Neuronal stem cell (in vitro differentiated cells): ENCODE measurements at regions not wholly inside any gene's neighbourhood (a gene's known extent, or its start where the extent isn't known, plus 50 kb on each side); places are given as distances from the start of the nearest gene placed in this dataset.

Experiments
- DNase-seq: peaks from one replicate; pipeline ENCODE4 v3.0.0-alpha.2; 2013; ENCODE audit warnings: low spot score
- H2AFZ ChIP-seq: one replicate; pipeline ENCODE4 v1.6.1; 2013; ENCODE audit warnings: mild to moderate bottlenecking, low read length, inconsistent platforms
- H2AK5ac ChIP-seq: 2 replicates; pipeline ENCODE4 v1.6.1; 2013; ENCODE audit warnings: low read depth, mild to moderate bottlenecking, inconsistent platforms, low read length, moderate library complexity, mixed read lengths
- H2BK120ac ChIP-seq: 2 replicates; pipeline ENCODE4 v1.6.1; 2013; ENCODE audit warnings: low read depth, mild to moderate bottlenecking, inconsistent platforms, low read length, moderate library complexity, mixed read lengths
- H2BK12ac ChIP-seq: one replicate; pipeline ENCODE4 v1.6.1; 2013; ENCODE audit warnings: low read length, inconsistent platforms
- H2BK15ac ChIP-seq: 2 replicates; pipeline ENCODE4 v1.6.1; 2013; ENCODE audit warnings: mild to moderate bottlenecking, low read length, inconsistent platforms, mixed read lengths
- H2BK5ac ChIP-seq: one replicate; pipeline ENCODE4 v1.6.1; 2013; ENCODE audit warnings: inconsistent platforms, mild to moderate bottlenecking, low read length, moderate library complexity
- H3K14ac ChIP-seq: one replicate; pipeline ENCODE4 v1.6.1; 2013; ENCODE audit warnings: low read length, inconsistent platforms
- H3K18ac ChIP-seq: 2 replicates; pipeline ENCODE4 v1.6.1; 2013; ENCODE audit warnings: low read length, inconsistent platforms
- H3K23ac ChIP-seq: 2 replicates; pipeline ENCODE4 v1.6.1; 2013; ENCODE audit warnings: low read depth, mild to moderate bottlenecking, mixed read lengths, low read length, inconsistent platforms; ENCODE audit not compliant: poor library complexity
- H3K27ac ChIP-seq: replicated peaks from 3 replicates; pipeline ENCODE4 v1.5.1; 2013; ENCODE audit warnings: low read length, inconsistent platforms
- H3K27me3 ChIP-seq, 3 experiments: 2 replicates each; pipeline ENCODE4 v1.6.1; 2013; ENCODE audit warnings: low read length in 3 of 3, mild to moderate bottlenecking in 2 of 3, inconsistent platforms in 1 of 3, low read depth in 1 of 3, mixed read lengths in 1 of 3, moderate library complexity in 1 of 3; ENCODE audit not compliant: control insufficient read depth in 3 of 3, insufficient read depth in 3 of 3
- H3K36me3 ChIP-seq, 2 donors: replicated peaks in 1 of 2; 2 replicates each; pipeline ENCODE4 v1.6.1; 2013; ENCODE audit warnings: low read length in 2 of 2; ENCODE audit not compliant: control insufficient read depth in 2 of 2, insufficient read depth in 2 of 2
- H3K4ac ChIP-seq: 2 replicates; pipeline ENCODE4 v1.6.1; 2013; ENCODE audit warnings: inconsistent platforms, mild to moderate bottlenecking, low read length, moderate library complexity
- H3K4me1 ChIP-seq, 2 donors: 1 replicate in 1 of 2; 2 replicates in 1 of 2; pipeline ENCODE4 v1.6.1; 2013; ENCODE audit warnings: low read length in 2 of 2, low read depth in 1 of 2; ENCODE audit not compliant: control insufficient read depth in 2 of 2, insufficient read depth in 1 of 2
- H3K4me2 ChIP-seq: one replicate; pipeline ENCODE4 v1.6.1; 2013; ENCODE audit warnings: mild to moderate bottlenecking, low read length, inconsistent platforms; ENCODE audit not compliant: insufficient read depth, poor library complexity, severe bottlenecking
- H3K4me3 ChIP-seq, 2 donors: 2 replicates each; pipeline ENCODE4 v1.5.1; 2013; ENCODE audit warnings: low read length in 2 of 2, mild to moderate bottlenecking in 2 of 2, inconsistent platforms in 1 of 2, moderate library complexity in 1 of 2
- H3K79me1 ChIP-seq: one replicate; pipeline ENCODE4 v1.6.1; 2013; ENCODE audit warnings: low read depth, mild to moderate bottlenecking, inconsistent platforms, low read length, moderate library complexity
- H3K9ac ChIP-seq: one replicate; pipeline ENCODE4 v1.6.1; 2013; ENCODE audit warnings: mild to moderate bottlenecking, low read depth, low read length, inconsistent platforms; ENCODE audit not compliant: poor library complexity
- H3K9me3 ChIP-seq, 2 donors: replicated peaks in 1 of 2; 2 replicates each; pipeline versions ENCODE3 to v1.6.1; 2013; ENCODE audit warnings: low read length in 2 of 2, mild to moderate bottlenecking in 2 of 2, inconsistent platforms in 1 of 2, low read depth in 1 of 2, mixed read lengths in 1 of 2, moderate library complexity in 1 of 2; ENCODE audit not compliant: control insufficient read depth in 2 of 2, insufficient read depth in 1 of 2
- H4K8ac ChIP-seq: one replicate; pipeline ENCODE4 v1.6.1; 2013; ENCODE audit warnings: low read depth, mild to moderate bottlenecking, inconsistent platforms, low read length, moderate library complexity
- H4K91ac ChIP-seq: one replicate; pipeline ENCODE4 v1.6.1; 2013; ENCODE audit warnings: low read length, low read depth, mild to moderate bottlenecking, inconsistent platforms; ENCODE audit not compliant: poor library complexity
- WGBS, 2 donors: extraction: QIAGEN DNeasy Blood & Tissue Kit; methylation state at CpG; one replicate each; pipeline ENCODE4 v1.1.7; 2013; ENCODE audit warnings: missing lambda C conversion rate in 2 of 2, mixed read lengths in 1 of 2; ENCODE audit not compliant: insufficient read length in 2 of 2, insufficient replicate concordance in 1 of 2; ENCODE audit errors: extremely low coverage in 2 of 2; 5-methylcytosine and 5-hydroxymethylcytosine counted together

GRCh38 chr4:187335339-187335738 is 611.7 kb upstream of the FAT1 start:
- H3K4me1 ChIP-seq: no peaks in the 10 kb centered on the region
- no peaks in the 10 kb centered on the region for H3K79me1 ChIP-seq
- no peak overlapping the region for H3K9ac ChIP-seq
- H3K4me3 ChIP-seq: no peak overlapping the region
- no peak overlapping the region for H4K91ac ChIP-seq
- H3K23ac ChIP-seq: no peak overlapping the region
- no peaks in the 10 kb centered on the region for H3K9me3 ChIP-seq
- H3K4ac ChIP-seq: no peak overlapping the region
- H2BK12ac ChIP-seq: no peak overlapping the region
- no peak overlapping the region for H2AFZ ChIP-seq
- H3K14ac ChIP-seq: no peak overlapping the region
- no peak overlapping the region for H4K8ac ChIP-seq
- no peak for DNase-seq
- H3K18ac ChIP-seq: no peak overlapping the region
- no peaks in the 10 kb centered on the region for H3K36me3 ChIP-seq
- H3K27me3 ChIP-seq: no peaks in the 10 kb centered on the region
- no peak overlapping the region for H2BK120ac ChIP-seq
- no peak overlapping the region for H2AK5ac ChIP-seq
- no peak overlapping the region for H2BK5ac ChIP-seq
- no peak overlapping the region for H3K4me2 ChIP-seq
- no CpG with 5 or more reads among the region's 13 CpGs for WGBS, 2 donors
- H2BK15ac ChIP-seq: no peak overlapping the region
- H3K27ac ChIP-seq: no peak overlapping the region

- no CpG with 5 or more reads among the region's 3 CpGs for WGBS, 2 donors
- H4K8ac ChIP-seq: no peak overlapping the region
Observed at GRCh38 chr4:187354740-187355139, 631.1 kb upstream of the FAT1 start.

GRCh38 chr4:187357045-187357643 is 633.5 kb upstream of the FAT1 start:
- H2AK5ac ChIP-seq: no peak overlapping the region
- no peak overlapping the region for H4K91ac ChIP-seq
- H2BK120ac ChIP-seq: no peak overlapping the region
- H2BK15ac ChIP-seq: no peak overlapping the region
- H3K36me3 ChIP-seq: no peaks in the 10 kb centered on the region
- no peaks in the 10 kb centered on the region for H3K9me3 ChIP-seq
- H3K9ac ChIP-seq: no peak overlapping the region
- DNase-seq: no peak
- no peak overlapping the region for H4K8ac ChIP-seq
- H3K27me3 ChIP-seq: no peaks in the 10 kb centered on the region
- H3K27ac ChIP-seq: no peak overlapping the region
- H3K79me1 ChIP-seq: no peaks in the 10 kb centered on the region
- H2BK5ac ChIP-seq: no peak overlapping the region
- WGBS, 2 donors: no CpG with 5 or more reads among the region's 1 CpG
- no peak overlapping the region for H3K14ac ChIP-seq
- H3K23ac ChIP-seq: no peak overlapping the region
- H3K18ac ChIP-seq: no peak overlapping the region
- no peak overlapping the region for H2BK12ac ChIP-seq
- no peak overlapping the region for H2AFZ ChIP-seq
- H3K4me3 ChIP-seq: no peak overlapping the region
- no peaks in the 10 kb centered on the region for H3K4me1 ChIP-seq
- H3K4ac ChIP-seq: no peak overlapping the region
- no peak overlapping the region for H3K4me2 ChIP-seq

More at GRCh38 chr4:187354740-187355139, 631.1 kb upstream of the FAT1 start:
- Histone ChIP-seq H2AFZ (no peak overlapping the region), H2AK5ac (no peak overlapping the region), H2BK5ac (no peak overlapping the region), H3K18ac (no peak overlapping the region), H3K4me3 (no peak overlapping the region), H3K4me1 (no peaks in the 10 kb centered on the region), H2BK15ac (no peak overlapping the region), H3K79me1 (no peaks in the 10 kb centered on the region), H3K14ac (no peak overlapping the region), H3K27me3 (no peaks in the 10 kb centered on the region), H3K4me2 (no peak overlapping the region), H2BK120ac (no peak overlapping the region), H3K4ac (no peak overlapping the region), H3K23ac (no peak overlapping the region), H3K27ac (no peak overlapping the region), H3K36me3 (no peaks in the 10 kb centered on the region), H4K91ac (no peak overlapping the region), H3K9me3 (no peaks in the 10 kb centered on the region), H3K9ac (no peak overlapping the region), H2BK12ac (no peak overlapping the region)
- no peak for DNase-seq

- no peak overlapping the region for H4K8ac ChIP-seq
- H2BK15ac ChIP-seq: no peak overlapping the region
- H3K23ac ChIP-seq: no peak overlapping the region
- no peak overlapping the region for H3K4me2 ChIP-seq
- H2BK5ac ChIP-seq: no peak overlapping the region
- no peaks in the 10 kb centered on the region for H3K27me3 ChIP-seq
- H3K9ac ChIP-seq: no peak overlapping the region
- WGBS, 2 donors: no CpG with 5 or more reads among the region's 4 CpGs
- no peaks in the 10 kb centered on the region for H3K79me1 ChIP-seq
- H3K36me3 ChIP-seq: no peaks in the 10 kb centered on the region
- H3K9me3 ChIP-seq: no peaks in the 10 kb centered on the region
- no peak overlapping the region for H2AK5ac ChIP-seq
- no peak overlapping the region for H3K27ac ChIP-seq
- no peaks in the 10 kb centered on the region for H3K4me1 ChIP-seq
- no peak for DNase-seq
- no peak overlapping the region for H3K4ac ChIP-seq
- H2AFZ ChIP-seq: no peak overlapping the region
- H3K14ac ChIP-seq: no peak overlapping the region
- H3K4me3 ChIP-seq: no peak overlapping the region
- no peak overlapping the region for H2BK120ac ChIP-seq
- no peak overlapping the region for H4K91ac ChIP-seq
- no peak overlapping the region for H2BK12ac ChIP-seq
- no peak overlapping the region for H3K18ac ChIP-seq
Observed at GRCh38 chr4:187357821-187358220, 634.2 kb upstream of the FAT1 start.
